GM12865 (cell line): ENCODE measurements at regions not wholly inside any gene's neighbourhood (a gene's known extent, or its start where the extent isn't known, plus 50 kb on each side); places are given as distances from the start of the nearest gene placed in this dataset.
"Not testable (repeated sequence)": the region's sequence is repeated elsewhere in the genome, so short reads cannot be mapped to it uniquely, and the experiment has no call there.

ENCODE experiments used
- DNase-seq: peaks from one replicate; pipeline ENCODE4 v3.0.0; 2010; ENCODE audit warnings: low read depth
- H3K4me3 ChIP-seq: 2 replicates; pipeline ENCODE4 v1.5.1; 2011; ENCODE audit warnings: mild to moderate bottlenecking, low read depth, low read length, control low read depth
- TF ChIP-seq, protein P1 (sequence below): IDR thresholded peaks from 2 replicates; pipeline ENCODE4 v1.5.1; 2011; ENCODE audit warnings: low read length, control low read depth, low read depth, inconsistent platforms; ENCODE audit not compliant: insufficient read depth; ENCODE audit errors: missing control alignments

DNA sequence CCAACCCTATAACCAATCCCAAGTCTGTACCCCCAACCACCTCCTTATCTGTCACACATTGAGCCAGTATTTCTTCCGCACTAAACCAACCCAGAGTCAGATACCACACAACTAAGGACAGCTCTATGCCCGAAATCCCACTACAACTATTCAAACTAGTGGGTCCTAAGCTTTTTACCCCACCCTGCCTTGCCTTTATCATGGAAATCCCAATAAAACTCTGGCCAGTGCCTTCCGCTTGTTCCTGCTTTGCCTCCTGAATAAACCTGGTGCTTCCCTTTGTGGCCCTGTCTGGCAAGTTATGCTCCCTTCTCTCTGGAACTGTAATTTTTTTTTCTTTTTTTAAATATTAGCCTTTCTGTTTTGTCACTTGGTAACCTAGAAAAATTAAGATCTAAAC, 493.3 kb upstream of the SYT1 start:
- DNase-seq, result no peak
- TF ChIP-seq, protein P1, sequence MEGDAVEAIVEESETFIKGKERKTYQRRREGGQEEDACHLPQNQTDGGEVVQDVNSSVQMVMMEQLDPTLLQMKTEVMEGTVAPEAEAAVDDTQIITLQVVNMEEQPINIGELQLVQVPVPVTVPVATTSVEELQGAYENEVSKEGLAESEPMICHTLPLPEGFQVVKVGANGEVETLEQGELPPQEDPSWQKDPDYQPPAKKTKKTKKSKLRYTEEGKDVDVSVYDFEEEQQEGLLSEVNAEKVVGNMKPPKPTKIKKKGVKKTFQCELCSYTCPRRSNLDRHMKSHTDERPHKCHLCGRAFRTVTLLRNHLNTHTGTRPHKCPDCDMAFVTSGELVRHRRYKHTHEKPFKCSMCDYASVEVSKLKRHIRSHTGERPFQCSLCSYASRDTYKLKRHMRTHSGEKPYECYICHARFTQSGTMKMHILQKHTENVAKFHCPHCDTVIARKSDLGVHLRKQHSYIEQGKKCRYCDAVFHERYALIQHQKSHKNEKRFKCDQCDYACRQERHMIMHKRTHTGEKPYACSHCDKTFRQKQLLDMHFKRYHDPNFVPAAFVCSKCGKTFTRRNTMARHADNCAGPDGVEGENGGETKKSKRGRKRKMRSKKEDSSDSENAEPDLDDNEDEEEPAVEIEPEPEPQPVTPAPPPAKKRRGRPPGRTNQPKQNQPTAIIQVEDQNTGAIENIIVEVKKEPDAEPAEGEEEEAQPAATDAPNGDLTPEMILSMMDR, result no peak
- no peak overlapping the region for H3K4me3 ChIP-seq

DNA sequence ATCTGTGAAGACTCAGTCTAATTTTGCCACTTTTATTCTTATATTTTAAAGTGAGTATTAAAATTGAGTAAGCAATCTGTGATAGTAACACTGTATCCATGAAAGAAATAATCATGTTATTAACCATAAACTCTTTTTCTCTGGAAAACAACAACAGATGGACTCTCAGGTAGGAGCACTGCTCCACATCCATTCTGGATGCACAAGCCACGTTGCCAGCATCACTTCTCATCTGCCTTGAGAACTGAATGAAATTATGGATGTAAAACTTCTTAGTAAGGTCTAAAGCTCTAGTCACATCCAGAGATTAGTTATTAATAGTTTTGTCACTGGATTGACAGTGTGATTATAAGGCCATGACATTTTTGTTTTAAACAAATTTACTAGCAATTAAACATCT, 489.1 kb upstream of the SYT1 start:
- TF ChIP-seq, protein P1, result no peak
- H3K4me3 ChIP-seq, result no peak overlapping the region
- DNase-seq, result no peak

DNA sequence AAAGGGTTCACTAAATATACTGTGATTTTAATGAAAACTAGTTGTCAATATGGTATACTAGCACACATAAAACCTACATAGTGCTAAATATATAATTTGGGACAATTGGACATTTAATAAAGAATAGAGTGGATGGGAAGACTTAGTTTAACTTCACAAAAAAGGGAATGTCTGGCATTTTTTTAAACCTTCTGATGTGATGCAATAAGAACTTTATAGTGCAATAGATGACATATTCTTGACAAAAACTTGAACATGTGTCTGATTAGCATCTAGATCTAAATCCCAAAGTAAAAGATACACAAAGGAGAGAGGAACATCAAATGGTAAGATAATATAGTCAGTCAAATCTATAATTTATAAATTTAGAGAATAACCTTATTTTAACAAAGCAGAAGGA, 488.3 kb upstream of the SYT1 start:
- no peak for DNase-seq
- TF ChIP-seq, protein P1, result no peak
- H3K4me3 ChIP-seq, result no peak overlapping the region

DNA sequence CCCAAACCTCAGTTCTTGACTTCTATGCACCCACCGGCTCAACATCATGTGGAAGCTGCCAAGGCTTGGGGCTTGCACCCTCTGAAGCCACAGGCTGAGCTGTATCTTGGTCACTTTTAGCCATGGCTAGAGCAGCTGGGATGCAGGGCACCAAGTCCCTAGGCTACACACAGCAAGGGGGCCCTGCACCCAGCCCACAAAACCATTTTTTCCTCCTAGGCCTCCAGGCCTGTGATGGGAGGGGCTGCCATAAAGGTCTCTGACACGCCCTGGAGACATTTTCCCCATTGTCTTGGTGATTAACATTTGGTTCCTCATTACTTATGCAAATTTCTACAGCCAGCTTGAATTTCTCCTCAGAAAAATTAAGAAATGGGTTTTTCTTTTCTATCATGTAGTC, 485.5 kb upstream of the SYT1 start:
- H3K4me3 ChIP-seq, DNase-seq: not testable (repeated sequence)

DNA sequence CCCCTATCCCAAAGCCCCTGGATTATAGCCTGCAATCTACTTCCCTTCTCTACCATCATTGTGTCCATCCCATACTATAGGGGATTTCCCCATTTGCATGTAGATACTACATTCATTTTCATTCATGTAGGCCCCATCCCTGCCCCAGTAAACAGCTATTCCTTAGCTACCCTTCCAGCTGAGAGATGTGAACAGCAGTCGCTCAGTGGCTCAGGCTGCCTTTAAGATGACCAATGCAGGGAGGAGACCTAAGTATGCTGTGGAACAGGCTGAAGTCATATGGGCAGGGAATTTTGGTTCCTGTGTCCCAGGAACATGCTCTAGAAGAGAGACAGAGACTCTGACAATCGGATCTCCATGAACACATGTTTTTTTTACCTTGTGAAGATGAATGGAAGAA, 481.2 kb upstream of the SYT1 start:
- H3K4me3 ChIP-seq, result no peak overlapping the region
- TF ChIP-seq, protein P1, result no peak
- DNase-seq, result no peak

DNA sequence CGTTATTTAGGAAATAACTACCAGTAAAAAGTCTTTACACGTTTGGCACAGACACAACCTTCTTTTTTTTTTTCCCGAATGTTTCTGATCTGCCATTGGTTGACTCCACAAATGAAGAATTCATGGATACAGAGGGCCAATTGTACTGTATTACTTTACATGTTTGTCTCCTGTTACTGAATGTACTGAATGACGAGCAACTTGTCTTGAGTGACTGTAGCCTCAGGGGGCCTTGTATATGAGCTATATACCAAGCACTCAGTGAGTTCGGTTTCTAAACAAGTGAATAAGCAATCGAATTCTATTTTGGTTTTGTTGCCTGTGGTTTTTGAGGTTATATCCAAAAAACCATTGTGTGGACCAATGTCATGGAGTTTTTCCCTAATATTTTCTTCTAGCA, 480.0 kb upstream of the SYT1 start:
- DNase-seq, result no peak
- TF ChIP-seq, protein P1, result no peak
- H3K4me3 ChIP-seq, result no peak overlapping the region

DNA sequence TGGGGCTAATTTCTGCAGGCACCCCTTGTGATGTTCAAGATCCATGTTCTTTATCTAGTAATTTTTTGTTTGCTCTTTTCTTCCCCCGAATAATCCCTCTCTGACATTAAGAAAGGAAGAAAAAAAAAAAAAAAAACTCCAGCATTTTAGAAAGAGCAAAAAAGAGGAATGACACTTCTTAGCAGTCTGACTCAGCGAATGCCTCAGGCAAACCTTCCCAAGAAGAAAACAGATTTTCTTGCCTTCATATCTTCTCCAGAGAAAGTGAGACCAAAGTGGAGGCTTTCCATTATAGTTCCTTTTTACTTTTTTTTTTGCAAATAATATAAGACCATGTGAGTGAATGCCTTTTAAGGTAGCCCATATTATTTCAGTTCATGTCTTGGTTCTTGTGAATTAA, 479.0 kb upstream of the SYT1 start:
- DNase-seq, result no peak

More for the DNA sequence above, 479.0 kb upstream of the SYT1 start:
- no peak overlapping the region for H3K4me3 ChIP-seq
- TF ChIP-seq, protein P1, result no peak
